Peyer's patch (tissue), 4 donors: ENCODE measurements at regions not wholly inside any gene's neighbourhood (a gene's known extent, or its start where the extent isn't known, plus 50 kb on each side); places are given as distances from the start of the nearest gene placed in this dataset.

Experiments used
- POLR2A ChIP-seq, 2 donors: fragments of 450-650 bp; IDR thresholded peaks; one replicate each; pipeline ENCODE4 v1.5.1; 2017; ENCODE audit warnings: antibody characterized with exemption in 2 of 2, mild to moderate bottlenecking in 2 of 2, moderate library complexity in 2 of 2
- TF ChIP-seq, protein P1 (sequence below), 6 experiments: fragments of 450-650 bp in 4 of 6; fragments of 200-600 bp in 2 of 6; sonication (generic) in 1 of 6; IDR thresholded peaks; one replicate each; pipeline ENCODE4 v1.5.1; 2017 to 2019; ENCODE audit warnings: antibody characterized with exemption in 6 of 6, mild to moderate bottlenecking in 3 of 6, moderate library complexity in 1 of 6

- TF ChIP-seq POLR2A (IDR thresholded peaks at IDR 0.05), result no peak
- TF ChIP-seq, protein P1, sequence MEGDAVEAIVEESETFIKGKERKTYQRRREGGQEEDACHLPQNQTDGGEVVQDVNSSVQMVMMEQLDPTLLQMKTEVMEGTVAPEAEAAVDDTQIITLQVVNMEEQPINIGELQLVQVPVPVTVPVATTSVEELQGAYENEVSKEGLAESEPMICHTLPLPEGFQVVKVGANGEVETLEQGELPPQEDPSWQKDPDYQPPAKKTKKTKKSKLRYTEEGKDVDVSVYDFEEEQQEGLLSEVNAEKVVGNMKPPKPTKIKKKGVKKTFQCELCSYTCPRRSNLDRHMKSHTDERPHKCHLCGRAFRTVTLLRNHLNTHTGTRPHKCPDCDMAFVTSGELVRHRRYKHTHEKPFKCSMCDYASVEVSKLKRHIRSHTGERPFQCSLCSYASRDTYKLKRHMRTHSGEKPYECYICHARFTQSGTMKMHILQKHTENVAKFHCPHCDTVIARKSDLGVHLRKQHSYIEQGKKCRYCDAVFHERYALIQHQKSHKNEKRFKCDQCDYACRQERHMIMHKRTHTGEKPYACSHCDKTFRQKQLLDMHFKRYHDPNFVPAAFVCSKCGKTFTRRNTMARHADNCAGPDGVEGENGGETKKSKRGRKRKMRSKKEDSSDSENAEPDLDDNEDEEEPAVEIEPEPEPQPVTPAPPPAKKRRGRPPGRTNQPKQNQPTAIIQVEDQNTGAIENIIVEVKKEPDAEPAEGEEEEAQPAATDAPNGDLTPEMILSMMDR (IDR thresholded peaks at IDR 0.05), result no peak
Observed at GRCh38 chr13:44694291-44694690, 118.2 kb upstream of the TSC22D1 start.
